Stromal cell of bone marrow (primary cell): ENCODE measurements at regions not wholly inside any gene's neighbourhood (a gene's known extent, or its start where the extent isn't known, plus 50 kb on each side); places are given as distances from the start of the nearest gene placed in this dataset.
"Not testable (repeated sequence)": the region's sequence is repeated elsewhere in the genome, so short reads cannot be mapped to it uniquely, and the experiment has no call there.

Experiments used
- DNase-seq: peaks from one replicate; pipeline ENCODE4 v3.0.0-alpha.2; 2012; ENCODE audit warnings: low read depth

GRCh38 chr6:168938546-168938945, 315.1 kb downstream of the THBS2 start:
- no peak for DNase-seq

- no peak for DNase-seq
These were observed 316.6 kb downstream of the THBS2 start for GRCh38 chr6:168937054-168937453.

GRCh38 chr6:168935628-168936010, 318.0 kb downstream of the THBS2 start:
- no peak for DNase-seq

GRCh38 chr6:168934660-168935627, 318.7 kb downstream of the THBS2 start:
- DNase-seq: no peak

GRCh38 chr6:168932171-168932570, 321.5 kb downstream of the THBS2 start:
- not testable (repeated sequence) for DNase-seq

- DNase-seq: not testable (repeated sequence)
These were observed 322.6 kb downstream of the THBS2 start for GRCh38 chr6:168931072-168931471.

- DNase-seq: no peak
These were observed 323.7 kb downstream of the THBS2 start for GRCh38 chr6:168929871-168930450.

- no peak for DNase-seq
These were observed 325.6 kb downstream of the THBS2 start for GRCh38 chr6:168928012-168928411.

GRCh38 chr6:168927026-168927425, 326.6 kb downstream of the THBS2 start:
- DNase-seq: no peak

GRCh38 chr6:168926306-168926705, 327.3 kb downstream of the THBS2 start:
- DNase-seq: no peak

- DNase-seq: no peak
These were observed 328.0 kb downstream of the THBS2 start for GRCh38 chr6:168925671-168926070.

- DNase-seq: no peak
These were observed 330.5 kb downstream of the THBS2 start for GRCh38 chr6:168923171-168923570.

- DNase-seq: no peak
These were observed 331.2 kb downstream of the THBS2 start for GRCh38 chr6:168922436-168922835.

GRCh38 chr6:168920289-168920688, 333.4 kb downstream of the THBS2 start:
- no peak for DNase-seq

- no peak for DNase-seq
These were observed 334.0 kb downstream of the THBS2 start for GRCh38 chr6:168919470-168920179.

GRCh38 chr6:168916576-168917211, 337.0 kb downstream of the THBS2 start:
- DNase-seq: peak; percentile 81

GRCh38 chr6:168915855-168916254, 337.8 kb downstream of the THBS2 start:
- no peak for DNase-seq

GRCh38 chr6:168915242-168915641, 338.4 kb downstream of the THBS2 start:
- DNase-seq: no peak

- no peak for DNase-seq
These were observed 339.7 kb downstream of the THBS2 start for GRCh38 chr6:168913866-168914469.

- DNase-seq: not testable (repeated sequence)
These were observed 340.3 kb downstream of the THBS2 start for GRCh38 chr6:168913231-168913865.

- no peak for DNase-seq
These were observed 344.4 kb downstream of the THBS2 start for GRCh38 chr6:168909288-168909687.
